NK-92 (cell line): ENCODE measurements at regions not wholly inside any gene's neighbourhood (a gene's known extent, or its start where the extent isn't known, plus 50 kb on each side); places are given as distances from the start of the nearest gene placed in this dataset.
"Not testable (repeated sequence)": the region's sequence is repeated elsewhere in the genome, so short reads cannot be mapped to it uniquely, and the experiment has no call there.

Experiments
- DNase-seq: peaks from one replicate; lab custom pipeline; 2025; ENCODE audit not compliant: unreplicated experiment; lab: John Stamatoyannopoulos, UW

DNA sequence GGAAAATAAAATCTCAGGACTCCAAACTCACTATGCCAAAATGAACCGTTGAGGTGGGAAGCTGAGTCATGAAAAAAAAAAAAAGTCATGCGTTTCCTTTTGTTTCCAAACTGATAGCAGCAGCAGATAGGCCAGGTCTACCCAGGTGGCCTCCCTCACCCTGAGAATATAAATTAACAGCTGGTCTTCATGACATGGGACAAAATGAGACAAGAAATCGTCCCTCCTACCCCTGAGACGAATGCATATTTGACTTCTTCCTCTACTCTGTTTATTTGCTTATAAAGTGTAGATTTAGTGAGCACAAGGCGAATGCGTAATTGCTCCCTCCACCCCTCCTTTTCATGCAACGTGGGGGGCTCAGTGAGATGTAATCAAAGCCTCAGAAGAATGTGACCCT is 204.3 kb downstream of the TMEM121 start:
- not testable (repeated sequence) for DNase-seq

DNA sequence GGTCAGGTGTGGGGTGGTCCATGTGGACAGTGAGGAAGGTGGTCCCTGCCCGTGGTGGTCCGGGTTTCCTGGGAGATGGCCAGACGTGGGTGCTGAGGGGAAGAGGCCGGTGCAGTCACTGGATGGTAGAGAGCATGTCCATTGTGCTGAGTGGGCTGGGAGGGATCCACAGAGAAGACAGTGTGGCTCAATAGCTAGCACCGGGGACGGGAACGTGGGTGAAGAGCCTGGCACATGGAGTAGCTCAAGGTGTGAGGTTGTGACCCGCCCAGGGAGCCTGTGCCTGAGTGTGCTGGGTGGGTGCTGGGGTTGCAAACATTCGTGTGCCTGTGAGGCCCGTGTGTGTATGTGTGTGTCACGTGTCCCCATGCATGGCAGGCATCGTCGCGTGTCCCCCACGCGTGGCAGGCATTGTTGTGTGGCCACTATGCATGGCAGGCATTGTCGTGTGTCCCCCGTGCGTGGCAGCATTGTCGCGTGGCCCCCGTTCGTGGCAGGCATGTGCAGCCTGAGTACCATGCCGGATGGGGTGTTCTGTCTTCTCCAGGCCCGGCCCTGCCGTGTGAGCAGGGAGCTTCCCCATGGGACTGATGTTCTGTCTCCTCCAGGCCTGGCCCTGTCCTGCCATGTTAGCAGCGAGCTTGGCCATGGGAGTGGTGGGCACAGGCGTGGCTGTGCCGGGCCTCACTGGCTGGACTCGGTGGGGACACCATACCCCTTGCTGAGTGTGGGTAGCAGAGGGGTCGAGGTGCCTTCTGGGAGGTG is 205.0 kb downstream of the TMEM121 start:
- not testable (repeated sequence) for DNase-seq

DNA sequence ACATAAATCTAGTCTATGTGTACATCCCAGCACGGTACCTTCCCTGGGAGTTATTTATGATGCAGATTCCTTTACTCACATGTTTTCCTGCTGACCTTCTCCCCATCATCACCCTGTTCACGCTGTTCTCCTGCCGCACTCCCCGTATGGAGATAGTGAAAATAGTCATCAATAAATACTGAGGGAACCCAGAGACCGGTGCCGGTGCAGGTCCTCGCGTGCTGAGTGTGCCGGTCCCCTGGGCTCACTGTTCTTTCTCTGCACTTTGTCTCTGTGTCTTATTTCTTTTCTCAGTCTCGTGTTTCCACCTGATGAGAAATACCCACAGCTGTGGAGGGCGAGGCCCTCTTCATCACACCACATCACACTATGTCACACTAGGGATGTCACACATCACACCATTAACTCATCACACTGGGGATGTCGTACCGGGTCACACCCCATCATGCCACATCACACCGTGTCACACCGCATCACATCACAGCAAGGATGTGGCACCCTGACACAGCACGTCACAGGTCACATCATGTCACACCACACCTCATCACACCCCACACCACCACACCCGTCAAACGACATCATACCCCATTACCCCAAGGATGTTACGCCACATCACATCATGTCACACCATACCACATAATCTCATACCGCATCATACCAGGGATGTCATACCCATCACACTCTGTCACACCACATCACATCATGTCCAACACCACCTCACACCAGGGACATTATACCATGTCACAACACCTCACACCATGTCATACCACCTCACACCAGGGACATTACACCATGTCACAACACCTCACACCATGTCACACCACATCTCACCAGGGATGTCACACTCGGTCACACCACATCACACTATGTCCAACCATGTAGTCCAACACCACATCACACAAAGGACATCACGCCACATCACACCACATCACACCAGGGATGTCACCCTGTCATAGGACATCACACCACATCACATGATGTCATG is 207.0 kb downstream of the TMEM121 start:
- DNase-seq, result no peak

DNA sequence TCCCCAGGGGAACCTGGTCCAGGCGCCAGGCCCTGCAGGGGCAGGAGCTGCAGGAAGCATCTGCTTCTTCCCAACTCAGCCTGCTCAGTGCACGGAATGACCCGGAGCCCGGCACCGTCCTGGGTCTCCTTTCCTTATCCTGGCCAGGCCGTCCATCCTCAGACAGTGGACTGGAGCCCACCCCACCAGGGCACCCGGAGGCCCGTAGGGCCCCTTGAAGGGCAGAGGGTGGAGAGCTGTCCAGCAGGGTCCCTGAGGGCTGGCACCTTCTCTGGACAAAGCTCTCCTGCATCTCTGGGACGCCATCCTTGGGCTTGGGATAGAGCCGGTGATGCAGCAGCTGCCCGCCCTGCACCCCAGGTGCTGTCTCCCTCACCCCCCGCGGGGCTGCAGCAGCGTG is 207.9 kb downstream of the TMEM121 start:
- not testable (repeated sequence) for DNase-seq

DNA sequence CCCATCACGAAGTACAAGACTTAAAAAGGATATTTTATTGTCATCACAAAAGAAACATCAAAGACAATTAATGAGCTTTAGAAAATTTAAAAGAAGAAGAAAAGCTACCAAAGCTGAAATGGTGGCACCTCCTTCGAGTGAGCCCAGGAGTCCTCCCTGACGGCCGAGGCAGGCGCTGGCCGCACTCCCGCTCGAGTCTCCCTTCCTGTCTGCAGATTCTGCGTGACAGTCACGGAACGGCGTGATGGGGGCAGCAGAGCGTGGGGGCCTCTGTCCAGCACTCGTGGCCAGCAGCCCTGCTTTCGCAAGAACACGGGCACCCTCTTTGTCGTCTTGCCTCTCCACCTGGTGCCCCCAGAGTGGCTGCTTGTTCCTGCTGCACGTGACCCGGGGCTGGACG is 209.9 kb downstream of the TMEM121 start:
- DNase-seq, result not testable (repeated sequence)

DNA sequence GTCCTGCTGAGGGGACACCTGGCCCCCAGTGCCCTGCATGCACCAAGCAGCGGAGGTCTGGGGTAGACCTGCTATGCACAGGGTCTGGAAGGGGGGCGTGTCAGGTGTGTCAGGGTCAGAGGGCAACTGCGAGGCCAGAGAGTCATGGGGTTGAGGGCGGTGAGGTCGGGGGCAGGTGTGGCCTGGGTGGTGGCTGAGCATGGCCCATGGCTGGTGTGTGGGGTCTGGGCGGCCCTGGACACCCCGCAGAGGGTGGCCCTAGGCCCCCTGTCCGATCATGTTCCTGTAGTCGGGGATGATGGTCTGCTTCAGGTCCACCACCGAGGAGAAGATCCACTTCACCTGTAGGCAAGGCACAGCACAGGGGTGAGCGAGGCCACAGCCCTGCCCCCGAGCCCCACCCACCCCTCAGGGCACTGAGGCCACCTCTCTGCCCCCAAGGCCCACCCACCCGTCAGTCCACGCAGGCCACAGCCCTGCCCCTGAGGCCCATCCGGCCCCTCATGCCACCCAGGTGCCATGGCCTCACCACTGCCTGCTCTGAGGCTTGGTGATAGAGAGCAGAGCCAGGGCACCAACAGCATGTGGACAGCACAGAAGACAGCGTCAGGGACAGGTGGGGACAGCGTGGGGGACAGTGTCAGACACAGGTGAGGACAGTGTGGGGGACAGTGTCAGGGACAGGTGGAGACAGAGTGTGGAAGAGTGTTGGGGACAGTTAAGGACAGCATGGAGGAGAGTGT is 211.3 kb downstream of the TMEM121 start:
- no peak for DNase-seq

DNA sequence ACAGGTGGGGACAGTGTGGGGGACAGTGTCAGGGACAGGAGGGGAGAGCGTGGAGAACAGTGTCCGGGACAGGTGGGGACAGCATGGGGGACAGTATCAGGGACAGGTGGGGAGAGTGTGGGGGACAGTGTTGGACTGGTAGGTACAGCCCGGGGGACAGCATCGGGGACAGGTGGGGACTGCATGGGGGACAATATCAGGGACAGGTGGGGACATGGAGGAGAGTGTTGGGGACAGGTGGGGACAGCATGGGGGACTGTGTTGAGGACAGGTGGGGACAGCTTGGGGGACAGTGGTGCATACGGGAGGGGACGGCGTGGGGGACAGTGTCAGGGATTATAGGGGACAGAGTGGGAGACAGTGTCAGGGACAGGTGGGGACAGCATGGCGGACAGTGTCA is 212.3 kb downstream of the TMEM121 start:
- no peak for DNase-seq

DNA sequence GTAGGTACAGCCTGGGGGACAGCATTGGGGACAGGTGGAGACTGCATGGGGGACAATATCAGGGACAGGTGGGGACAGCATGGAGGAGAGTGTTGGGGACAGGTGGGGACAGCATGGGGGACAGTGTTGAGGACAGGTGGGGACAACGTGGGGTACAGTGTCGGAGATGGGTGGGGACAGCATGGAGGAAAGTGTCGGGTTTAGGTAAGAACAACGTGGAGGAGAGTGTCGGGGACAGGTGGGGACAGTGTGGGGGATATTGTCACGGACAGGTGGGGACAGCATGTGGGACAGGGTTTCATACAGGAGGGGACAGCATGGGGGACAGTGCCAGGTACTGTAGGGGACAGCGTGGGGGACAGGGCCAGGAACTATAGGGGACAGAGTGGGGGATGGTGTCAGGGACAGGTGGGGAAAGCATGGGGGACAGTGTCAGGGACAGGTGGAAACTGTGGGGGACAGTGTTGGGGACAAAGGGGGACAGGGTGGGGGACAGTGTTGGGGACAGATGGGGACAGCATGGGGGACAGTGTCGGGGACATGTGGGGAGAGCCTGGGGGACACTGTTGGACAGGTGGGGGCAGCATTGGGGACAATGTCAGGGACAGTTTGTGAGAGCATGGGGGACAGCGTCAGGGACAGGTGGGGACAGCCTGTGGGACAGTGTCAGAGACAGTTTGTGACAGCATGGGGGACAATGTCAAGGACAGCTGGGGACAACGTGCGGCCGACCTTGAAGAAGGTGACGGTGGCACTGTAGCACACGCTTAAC is 213.1 kb downstream of the TMEM121 start:
- no peak for DNase-seq

DNA sequence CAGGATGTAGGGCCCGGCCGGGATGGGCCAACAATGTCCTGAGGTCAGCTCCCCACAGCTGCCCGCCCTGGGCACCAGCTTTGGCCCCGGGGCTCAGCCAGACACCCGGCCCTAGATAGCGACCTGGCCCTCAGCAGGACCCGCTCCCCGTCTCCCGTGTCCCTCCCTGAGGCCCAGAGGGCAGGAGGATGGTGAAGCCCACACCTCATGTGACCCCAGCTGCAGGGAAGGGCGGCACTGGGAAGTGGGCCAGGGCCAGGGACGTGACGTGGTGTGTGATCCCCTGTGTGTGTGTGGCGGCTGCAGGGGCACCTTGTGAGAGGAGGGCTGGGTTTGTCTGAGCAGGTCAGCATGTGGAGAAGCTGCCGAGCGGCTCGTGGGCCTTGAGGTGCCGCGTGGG is 213.9 kb downstream of the TMEM121 start:
- DNase-seq, result not testable (repeated sequence)

DNA sequence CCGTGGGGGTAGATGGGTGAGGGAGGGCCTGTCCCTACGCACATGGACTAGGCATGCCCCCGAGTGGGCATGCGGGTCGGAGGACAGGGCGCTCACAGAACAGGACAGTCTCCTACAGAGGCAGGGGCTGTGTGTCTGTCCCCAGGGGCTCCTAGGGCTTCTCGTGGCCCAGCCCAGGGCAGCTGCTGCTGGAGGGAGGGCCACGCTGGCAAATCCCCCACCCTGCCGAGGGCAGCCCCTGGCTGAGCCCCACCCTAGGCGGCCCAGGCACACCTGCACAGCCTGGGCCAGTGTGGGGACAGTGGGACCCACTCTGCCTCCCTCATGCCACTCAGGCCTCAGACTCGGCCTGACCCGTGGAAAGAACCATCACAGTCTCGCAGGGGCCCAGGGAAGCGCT is 214.6 kb downstream of the TMEM121 start:
- not testable (repeated sequence) for DNase-seq

DNA sequence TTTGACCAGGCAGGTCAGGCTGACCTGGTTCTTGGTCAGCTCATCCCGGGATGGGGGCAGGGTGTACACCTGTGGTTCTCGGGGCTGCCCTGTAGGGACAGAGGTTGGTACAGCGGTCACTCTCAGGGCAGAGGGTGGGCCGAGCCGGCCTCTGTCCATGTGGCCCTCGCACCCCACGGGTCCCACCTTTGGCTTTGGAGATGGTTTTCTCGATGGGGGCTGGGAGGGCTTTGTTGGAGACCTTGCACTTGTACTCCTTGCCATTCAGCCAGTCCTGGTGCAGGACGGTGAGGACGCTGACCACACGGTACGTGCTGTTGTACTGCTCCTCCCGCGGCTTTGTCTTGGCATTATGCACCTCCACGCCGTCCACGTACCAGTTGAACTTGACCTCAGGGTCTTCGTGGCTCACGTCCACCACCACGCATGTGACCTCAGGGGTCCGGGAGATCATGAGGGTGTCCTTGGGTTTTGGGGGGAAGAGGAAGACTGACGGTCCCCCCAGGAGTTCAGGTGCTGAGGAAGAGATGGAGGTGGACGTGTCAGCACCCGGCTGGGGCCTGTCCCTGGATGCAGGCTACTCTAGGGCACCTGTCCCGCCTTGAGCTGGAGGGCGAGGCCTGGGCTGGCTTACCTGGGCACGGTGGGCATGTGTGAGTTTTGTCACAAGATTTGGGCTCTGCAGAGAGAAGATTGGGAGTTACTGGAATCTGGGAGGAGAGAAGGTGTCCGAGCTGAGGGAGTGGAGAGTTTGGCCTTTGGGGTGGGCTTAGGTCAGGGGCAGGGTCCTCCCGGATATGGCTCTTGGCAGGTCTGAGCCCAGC is 215.5 kb downstream of the TMEM121 start:
- not testable (repeated sequence) for DNase-seq

DNA sequence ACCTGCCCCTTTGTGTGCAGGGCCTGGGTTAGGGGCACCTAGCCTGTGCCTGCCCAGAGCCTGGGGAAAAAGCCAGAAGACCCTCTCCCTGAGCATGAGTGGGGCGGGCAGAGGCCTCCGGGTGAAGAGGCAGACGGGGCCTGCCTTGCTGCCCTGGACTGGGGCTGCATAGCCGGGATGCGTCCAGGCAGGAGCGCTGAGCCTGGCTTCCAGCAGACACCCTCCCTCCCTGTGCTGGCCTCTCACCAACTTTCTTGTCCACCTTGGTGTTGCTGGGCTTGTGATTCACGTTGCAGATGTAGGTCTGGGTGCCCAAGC is 216.1 kb downstream of the TMEM121 start:
- DNase-seq, result no peak

DNA sequence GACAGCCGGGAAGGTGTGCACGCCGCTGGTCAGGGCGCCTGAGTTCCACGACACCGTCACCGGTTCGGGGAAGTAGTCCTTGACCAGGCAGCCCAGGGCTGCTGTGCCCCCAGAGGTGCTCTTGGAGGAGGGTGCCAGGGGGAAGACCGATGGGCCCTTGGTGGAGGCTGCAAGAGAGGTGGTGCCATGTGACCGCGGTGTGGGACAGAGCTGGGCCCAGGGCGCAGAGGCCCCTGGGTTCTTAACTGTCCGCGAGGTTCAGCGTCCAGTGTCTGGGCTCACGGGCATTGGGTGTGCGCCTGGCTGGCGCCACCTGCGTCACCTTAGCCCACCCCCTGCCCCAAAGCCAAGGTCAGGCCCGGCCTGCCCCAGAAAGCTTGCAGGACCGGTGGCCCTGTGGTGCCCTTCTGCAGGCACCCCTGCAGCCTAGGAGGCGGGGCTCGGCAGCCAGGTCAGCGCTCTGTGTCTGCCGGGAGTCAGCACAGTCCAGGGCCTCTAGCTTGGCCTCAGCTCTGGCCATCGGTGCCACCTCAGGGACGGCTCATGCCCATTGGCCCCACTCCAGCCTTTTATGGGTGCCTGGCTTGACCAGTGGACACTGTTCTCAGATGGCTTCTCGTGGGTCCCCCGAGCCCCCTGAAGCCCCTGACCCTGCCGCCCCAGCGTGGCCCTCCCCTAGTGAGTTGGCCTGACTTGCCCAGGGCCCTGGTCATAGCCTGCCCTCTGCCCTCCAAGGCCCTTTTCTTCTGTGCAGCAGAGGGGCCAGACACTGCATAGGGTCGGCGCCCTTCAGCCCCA is 216.7 kb downstream of the TMEM121 start:
- DNase-seq, result not testable (repeated sequence)

DNA sequence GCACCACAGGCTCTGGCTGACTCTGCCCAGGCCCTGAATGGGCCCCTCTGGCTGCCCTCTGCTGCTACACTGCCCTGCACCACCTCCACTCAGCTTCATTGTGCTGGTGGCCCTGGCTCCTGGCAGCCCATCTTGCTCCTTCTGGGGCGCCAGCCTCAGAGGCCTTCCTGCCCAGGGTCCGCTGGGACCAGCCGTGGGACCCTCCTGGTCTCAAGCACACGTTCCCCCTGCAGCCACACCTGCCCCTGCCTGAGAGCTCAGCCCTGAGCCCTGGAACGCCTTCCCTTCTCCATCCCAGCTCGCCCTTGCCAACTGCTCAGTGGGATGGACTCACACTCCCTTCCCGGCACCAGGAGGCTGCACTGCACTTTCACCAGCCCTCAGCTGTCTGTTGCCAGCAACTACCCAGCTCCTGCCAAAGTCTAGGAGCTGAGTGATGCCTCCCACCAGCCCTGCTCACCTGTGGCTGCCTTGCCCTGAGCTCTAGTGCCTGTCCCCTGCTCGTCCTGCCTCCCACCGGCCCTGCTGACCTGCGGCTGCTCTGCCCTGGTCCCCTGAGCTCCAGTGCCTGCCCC is 217.9 kb downstream of the TMEM121 start:
- DNase-seq, result not testable (repeated sequence)

DNA sequence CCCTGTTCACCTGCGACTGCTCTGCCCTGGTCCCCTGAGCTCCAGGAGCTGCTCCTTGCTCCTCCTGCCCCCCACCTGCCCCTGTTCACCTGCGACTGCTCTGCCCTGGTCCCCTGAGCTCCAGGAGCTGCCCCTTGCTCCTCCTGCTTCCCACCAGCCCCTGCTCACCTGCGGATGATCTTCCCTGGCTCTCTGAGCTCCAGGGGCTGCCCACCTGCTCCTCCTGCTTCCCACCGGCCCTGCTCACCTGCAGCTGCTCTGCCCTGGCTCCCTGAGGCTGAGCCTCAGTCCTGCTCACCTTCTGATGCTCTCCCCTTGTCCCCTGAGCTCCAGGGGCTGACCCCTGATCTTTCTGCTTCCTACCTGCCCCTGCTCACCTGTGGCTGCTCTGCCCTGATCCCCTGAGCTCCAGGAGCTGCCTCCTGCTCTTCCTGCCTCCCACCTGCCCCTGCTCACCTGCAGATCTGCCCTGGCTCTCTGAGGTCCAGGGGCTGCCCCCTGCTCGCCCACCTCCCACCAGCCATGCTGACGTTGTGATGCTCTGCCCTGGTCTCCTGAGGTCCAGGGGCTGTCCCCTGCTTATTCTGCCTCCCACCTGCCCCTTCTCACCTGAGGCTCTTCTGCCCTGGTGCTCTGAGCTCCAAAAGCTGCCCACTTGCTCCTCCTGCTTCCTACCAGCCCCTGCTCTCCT is 219.2 kb downstream of the TMEM121 start:
- no peak for DNase-seq

DNA sequence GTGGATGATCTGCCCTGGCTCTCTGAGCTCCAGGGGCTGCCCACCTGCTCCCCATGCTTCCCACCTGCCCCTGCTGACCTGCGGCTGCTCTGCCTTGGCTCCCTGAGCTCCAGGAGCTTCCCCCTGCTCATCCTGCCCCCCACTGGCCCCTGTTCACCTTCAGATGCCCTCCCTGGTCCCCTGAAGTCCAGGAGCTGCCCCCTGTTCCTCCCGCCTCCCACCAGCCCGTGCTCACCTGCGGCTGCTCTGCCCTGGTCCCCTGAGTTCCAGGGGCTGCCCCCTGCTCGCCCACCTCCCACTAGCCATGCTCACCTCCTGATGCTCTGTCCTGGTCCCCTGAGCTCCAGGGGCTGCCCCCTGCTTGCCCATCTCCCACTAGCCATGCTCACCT is 219.7 kb downstream of the TMEM121 start:
- no peak for DNase-seq

DNA sequence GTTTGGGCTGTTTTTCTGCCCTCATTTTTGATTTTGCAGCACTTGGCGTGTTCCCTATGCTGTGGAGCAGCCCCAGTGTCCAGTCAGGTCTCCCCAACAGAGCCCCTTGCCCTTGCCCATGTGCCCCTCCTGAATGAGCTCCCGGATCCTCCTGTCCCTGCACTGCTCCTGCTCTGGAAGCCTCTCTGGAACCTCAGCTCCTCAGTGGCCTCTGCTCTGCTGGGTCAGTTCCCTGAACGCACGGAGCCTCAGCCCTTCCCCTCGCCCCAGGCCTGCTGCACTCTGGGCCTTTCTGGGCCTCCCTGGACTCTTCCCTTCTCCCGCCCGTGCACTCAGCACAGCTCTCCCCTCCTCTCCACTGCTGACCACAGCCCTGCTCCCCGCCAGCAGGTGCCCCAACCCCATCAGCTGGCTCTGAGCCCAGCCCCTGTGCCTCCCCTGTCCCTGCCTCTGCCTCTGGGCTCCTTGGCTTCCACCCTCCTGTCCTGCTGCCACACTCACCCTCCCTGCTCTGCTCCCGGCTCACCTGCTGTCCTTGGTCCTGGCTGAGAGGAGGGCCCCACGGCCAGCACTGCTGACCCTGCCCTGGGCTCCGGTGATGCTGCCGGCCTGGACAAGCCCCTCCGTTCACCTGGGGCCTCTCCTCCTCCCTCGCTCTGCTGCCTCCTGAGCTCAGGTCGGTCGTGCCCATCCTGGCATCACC is 220.6 kb downstream of the TMEM121 start:
- DNase-seq, result not testable (repeated sequence)
